ENCODE measurements at regions not wholly inside any gene's neighbourhood (a gene's known extent, or its start where the extent isn't known, plus 50 kb on each side); places are given as distances from the start of the nearest gene placed in this dataset.

- TF ChIP-seq CTCF (IDR thresholded peaks at IDR 0.05) (no peak), POLR2AphosphoS5 (IDR thresholded peaks at IDR 0.05) (no peak), POLR2A (IDR thresholded peaks at IDR 0.05) (no peak)
Measured at GRCh38 chr7:153447011-153447410, 605.2 kb upstream of the DPP6 start.
